ENCODE measurements at regions not wholly inside any gene's neighbourhood (a gene's known extent, or its start where the extent isn't known, plus 50 kb on each side); places are given as distances from the start of the nearest gene placed in this dataset.

DNA sequence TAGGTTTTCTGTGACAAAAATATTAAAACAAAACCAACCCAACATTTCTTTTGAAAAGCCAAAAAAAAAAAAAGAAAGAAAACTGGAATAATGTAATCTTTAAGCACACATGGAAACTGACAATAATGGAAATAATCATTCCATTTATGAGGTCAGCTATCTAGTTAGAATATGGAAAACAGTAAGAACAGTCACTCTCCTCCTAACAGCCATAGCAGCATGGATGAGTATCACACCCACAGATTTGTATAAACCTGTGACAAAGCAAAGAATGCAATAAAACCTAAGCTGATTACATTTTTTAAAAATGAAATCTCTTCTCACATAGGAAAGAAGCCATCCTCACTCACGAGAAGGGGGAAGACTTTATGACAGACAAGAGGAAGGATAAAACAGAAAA lies 437.8 kb downstream of the NYAP2 start:
- Histone ChIP-seq H3K27me3 (no peaks in the 10 kb centered on the region), H3K9me3 (no peaks in the 10 kb centered on the region), H3K4me3 (ENCODE audit: low read depth in 1 of 2, low read length in 1 of 2) (no peak overlapping the region), H3K36me3 (no peaks in the 10 kb centered on the region), H3K27ac (no peak overlapping the region), H3K4me1 (ENCODE audit: control insufficient read depth in 1 of 2, insufficient read depth in 1 of 2, low read depth in 1 of 2, low read length in 1 of 2) (no peaks in the 10 kb centered on the region)
- TF ChIP-seq, protein P1, sequence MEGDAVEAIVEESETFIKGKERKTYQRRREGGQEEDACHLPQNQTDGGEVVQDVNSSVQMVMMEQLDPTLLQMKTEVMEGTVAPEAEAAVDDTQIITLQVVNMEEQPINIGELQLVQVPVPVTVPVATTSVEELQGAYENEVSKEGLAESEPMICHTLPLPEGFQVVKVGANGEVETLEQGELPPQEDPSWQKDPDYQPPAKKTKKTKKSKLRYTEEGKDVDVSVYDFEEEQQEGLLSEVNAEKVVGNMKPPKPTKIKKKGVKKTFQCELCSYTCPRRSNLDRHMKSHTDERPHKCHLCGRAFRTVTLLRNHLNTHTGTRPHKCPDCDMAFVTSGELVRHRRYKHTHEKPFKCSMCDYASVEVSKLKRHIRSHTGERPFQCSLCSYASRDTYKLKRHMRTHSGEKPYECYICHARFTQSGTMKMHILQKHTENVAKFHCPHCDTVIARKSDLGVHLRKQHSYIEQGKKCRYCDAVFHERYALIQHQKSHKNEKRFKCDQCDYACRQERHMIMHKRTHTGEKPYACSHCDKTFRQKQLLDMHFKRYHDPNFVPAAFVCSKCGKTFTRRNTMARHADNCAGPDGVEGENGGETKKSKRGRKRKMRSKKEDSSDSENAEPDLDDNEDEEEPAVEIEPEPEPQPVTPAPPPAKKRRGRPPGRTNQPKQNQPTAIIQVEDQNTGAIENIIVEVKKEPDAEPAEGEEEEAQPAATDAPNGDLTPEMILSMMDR (IDR thresholded peaks at IDR 0.05) = no peak

DNA sequence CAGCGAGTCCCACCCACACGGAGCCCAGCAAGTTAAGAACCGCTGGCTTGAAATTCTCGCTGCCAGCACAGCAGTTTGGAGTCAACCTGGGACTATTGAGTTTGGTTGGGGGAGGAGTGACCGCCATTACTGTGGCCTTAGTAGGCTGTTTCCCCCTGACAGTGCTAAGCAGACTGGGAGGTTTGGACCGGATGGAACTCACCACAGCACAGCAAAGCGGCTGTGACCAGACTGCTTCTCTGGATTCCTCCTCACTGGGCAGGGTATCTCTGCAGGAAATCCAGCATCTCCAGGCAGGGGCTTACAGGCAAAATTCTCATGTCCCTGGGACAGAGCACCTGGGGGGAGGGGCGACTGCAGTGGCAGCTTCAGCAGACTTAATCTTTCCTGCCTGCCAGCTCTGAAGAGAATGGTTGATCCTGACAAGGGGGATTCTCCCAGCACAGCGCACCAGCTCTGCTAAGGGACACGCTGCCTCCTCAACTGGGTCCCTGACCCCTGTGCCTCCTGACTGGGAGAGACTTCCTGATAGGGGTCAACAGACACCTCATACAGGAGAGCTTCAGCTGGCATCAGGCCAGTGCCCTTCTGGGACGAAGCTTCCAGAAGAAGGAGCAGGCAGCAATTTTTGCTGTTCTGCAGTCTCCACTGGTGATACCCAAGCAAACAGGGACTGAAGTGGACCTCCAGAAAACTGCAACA lies 425.4 kb downstream of the NYAP2 start:
- TF ChIP-seq, protein P1 (IDR thresholded peaks at IDR 0.05) = no peak
- Histone ChIP-seq H3K4me1 (ENCODE audit: control insufficient read depth in 1 of 2, insufficient read depth in 1 of 2, low read depth in 1 of 2, low read length in 1 of 2) (no peaks in the 10 kb centered on the region), H3K9me3 (peaks cover 5% of the 10 kb centered on the region), H3K36me3 (no peaks in the 10 kb centered on the region), H3K27ac (no peak overlapping the region), H3K27me3 (no peaks in the 10 kb centered on the region), H3K4me3 (ENCODE audit: low read depth in 1 of 2, low read length in 1 of 2) (no peak overlapping the region)

DNA sequence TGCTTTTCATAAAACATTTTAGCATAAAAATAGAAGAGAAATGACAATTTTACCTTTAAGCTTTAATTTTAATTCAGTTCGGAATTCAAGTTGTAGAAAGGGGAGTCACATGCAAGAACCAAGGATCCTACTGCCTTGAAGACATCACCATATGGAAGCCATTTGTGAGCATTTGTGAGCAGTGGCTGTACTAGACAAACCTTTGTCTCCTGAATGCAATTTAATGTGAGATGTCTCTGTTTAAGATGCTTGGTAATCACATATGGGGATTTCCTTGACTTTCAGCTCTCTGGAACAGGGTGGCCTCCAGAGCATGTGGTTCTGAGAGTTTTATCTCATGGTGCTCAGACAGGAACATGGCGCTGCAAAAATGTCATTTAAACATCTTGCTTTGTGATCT lies 421.8 kb downstream of the NYAP2 start:
- TF ChIP-seq, protein P1 (IDR thresholded peaks at IDR 0.05) = no peak
- peaks cover 5% of the 10 kb centered on the region for H3K9me3 ChIP-seq

DNA sequence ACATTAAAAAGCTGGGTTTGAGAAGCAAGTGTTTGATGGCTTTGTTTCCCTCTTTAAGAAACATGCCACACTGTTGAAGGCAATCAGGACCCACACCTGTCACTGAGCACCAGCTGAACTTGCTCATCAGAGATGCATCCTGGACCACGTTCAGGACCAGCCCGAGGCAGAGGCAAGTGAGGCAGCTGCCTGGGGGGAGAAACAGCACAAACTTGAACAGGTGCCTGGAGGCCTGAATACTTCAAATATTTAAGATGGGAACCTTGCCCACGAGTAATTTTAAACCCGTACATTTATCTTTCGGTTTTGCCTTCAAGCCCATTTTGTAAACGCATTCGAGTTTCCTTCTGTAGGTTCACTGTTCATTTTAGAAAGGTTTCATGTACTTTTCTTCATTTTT lies 421.3 kb downstream of the NYAP2 start:
- TF ChIP-seq, protein P1 (IDR thresholded peaks at IDR 0.05) = no peak
- no peaks in the 10 kb centered on the region for H3K4me1 ChIP-seq (ENCODE audit: control insufficient read depth in 1 of 2, insufficient read depth in 1 of 2, low read depth in 1 of 2, low read length in 1 of 2)
- H3K36me3 ChIP-seq = no peaks in the 10 kb centered on the region
- H3K9me3 ChIP-seq = peaks cover 5% of the 10 kb centered on the region
- no peaks in the 10 kb centered on the region for H3K27me3 ChIP-seq
- H3K27ac ChIP-seq = no peak overlapping the region
- H3K4me3 ChIP-seq (ENCODE audit: low read depth in 1 of 2, low read length in 1 of 2) = no peak overlapping the region

More for the DNA sequence above, 421.8 kb downstream of the NYAP2 start:
- no peak overlapping the region for H3K4me3 ChIP-seq (ENCODE audit: low read depth in 1 of 2, low read length in 1 of 2)
- H3K4me1 ChIP-seq (ENCODE audit: control insufficient read depth in 1 of 2, insufficient read depth in 1 of 2, low read depth in 1 of 2, low read length in 1 of 2) = no peaks in the 10 kb centered on the region
- no peak overlapping the region for H3K27ac ChIP-seq
- H3K27me3 ChIP-seq = no peaks in the 10 kb centered on the region
- H3K36me3 ChIP-seq = no peaks in the 10 kb centered on the region

DNA sequence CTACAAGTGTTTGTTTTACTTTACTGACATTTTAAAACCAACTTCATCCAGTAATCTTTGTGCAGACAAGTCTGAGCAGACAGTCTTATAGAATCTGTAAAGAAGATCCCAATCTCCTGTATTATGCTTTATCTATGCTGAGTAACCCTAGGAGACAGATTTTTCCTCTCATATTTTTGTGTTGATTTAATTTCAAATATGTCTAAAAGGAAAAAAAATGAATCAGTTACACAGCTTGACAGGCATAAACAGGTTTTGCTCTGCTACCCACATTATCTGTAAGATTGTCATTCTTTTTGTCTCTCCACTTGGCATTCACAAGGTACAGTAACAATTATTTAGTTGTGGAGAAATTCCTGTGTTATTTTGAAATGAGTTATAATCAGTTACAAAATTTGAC lies 415.0 kb downstream of the NYAP2 start:
- no peak overlapping the region for H3K4me3 ChIP-seq (ENCODE audit: low read depth in 1 of 2, low read length in 1 of 2)
- H3K36me3 ChIP-seq = no peaks in the 10 kb centered on the region
- TF ChIP-seq, protein P1 (IDR thresholded peaks at IDR 0.05) = no peak
- H3K4me1 ChIP-seq (ENCODE audit: control insufficient read depth in 1 of 2, insufficient read depth in 1 of 2, low read depth in 1 of 2, low read length in 1 of 2) = no peaks in the 10 kb centered on the region
- no peak overlapping the region for H3K27ac ChIP-seq
- no peaks in the 10 kb centered on the region for H3K9me3 ChIP-seq
- H3K27me3 ChIP-seq = no peaks in the 10 kb centered on the region

Data from neutrophil (primary cell).